ENCODE measurements at regions not wholly inside any gene's neighbourhood (a gene's known extent, or its start where the extent isn't known, plus 50 kb on each side); places are given as distances from the start of the nearest gene placed in this dataset.
"Not testable (repeated sequence)": the region's sequence is repeated elsewhere in the genome, so short reads cannot be mapped to it uniquely, and the experiment has no call there.

- no peak for DNase-seq
Measured at GRCh38 chr14:30445852-30446251, 113.1 kb upstream of the G2E3 start.

DNA sequence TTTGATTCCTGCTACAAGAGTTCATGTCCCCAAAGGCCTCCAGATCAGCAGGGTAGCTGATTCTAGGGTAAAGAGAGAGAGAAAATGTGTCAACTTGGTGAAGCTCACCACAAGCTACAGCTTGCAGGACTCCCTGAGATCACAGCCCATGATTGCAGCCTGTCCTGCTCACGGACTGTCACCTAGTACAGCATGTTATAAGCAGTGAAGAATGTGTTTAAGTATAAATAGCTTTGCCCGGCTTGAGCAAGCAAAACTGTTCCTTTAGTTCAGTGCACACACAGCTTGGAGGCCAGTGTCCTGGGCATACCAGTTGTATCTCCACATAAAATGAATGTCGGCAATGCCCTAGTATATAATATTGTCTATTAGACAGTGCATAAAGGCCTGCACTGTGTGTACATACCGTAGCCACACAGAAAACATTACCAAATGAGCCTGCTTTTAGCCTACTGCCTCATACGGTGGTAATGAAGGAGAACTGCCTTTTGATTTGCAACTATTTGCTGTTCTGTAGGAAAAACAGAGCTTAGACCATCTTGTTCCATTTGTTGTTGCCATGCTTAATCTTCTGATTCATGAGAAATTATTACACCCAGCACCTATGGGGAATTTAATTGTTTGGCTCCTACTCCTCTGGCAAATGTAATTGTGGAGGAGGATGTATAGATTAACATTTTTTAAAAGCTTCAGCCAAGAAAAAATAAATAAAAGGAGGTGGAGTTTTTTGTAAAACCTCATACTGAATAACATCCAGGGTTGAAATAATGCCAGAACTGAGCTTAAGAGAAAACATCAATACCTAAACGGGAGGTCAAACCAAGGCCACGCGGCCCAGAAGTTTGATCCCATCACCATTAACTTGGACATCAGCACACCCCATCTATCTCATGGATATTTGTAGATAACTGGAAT, 108.1 kb upstream of the G2E3 start:
- DNase-seq = no peak

DNA sequence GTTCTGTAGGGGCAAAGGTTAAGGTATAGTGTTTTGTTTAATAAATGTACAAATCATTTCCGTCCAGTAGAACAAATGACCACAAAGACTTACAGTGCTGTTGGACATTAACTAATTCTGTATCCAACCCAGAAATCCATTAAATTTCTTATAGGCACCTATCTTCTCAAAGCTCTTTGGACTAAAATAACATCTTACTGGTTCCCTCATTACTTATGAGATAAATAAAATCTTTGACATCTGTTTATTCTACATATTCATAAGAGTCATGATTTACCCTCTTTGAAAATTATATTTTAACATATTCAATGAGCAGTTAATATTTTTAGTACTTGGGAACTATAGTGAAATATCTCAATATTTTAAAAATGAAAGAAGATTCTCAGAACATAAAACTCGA, 102.7 kb upstream of the G2E3 start:
- no peak for DNase-seq

GRCh38 chr14:30462358-30462757, 96.6 kb upstream of the G2E3 start:
- DNase-seq = no peak

- DNase-seq = no peak
Measured at GRCh38 chr14:30464481-30464880, 94.5 kb upstream of the G2E3 start.

DNA sequence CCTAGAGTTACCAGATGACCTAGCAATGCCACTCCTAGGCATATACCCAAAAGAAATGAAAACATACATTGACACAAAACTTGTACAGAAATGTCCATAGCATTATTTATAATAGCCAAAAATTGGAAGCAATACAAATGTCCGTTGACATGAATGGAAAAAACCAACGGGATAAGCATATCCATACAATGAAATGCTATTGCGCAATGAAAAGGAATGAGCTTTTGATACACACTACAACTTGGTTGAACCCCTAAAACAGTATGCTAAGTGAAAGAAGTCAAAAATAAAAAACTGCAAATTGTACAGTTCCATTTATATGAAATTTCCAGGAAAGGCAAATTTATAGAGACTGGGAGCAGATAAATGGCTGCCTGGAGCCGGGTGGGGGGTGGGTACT, 90.6 kb upstream of the G2E3 start:
- no peak for DNase-seq

GRCh38 chr14:30471980-30472379, 87.0 kb upstream of the G2E3 start:
- no peak for DNase-seq

DNA sequence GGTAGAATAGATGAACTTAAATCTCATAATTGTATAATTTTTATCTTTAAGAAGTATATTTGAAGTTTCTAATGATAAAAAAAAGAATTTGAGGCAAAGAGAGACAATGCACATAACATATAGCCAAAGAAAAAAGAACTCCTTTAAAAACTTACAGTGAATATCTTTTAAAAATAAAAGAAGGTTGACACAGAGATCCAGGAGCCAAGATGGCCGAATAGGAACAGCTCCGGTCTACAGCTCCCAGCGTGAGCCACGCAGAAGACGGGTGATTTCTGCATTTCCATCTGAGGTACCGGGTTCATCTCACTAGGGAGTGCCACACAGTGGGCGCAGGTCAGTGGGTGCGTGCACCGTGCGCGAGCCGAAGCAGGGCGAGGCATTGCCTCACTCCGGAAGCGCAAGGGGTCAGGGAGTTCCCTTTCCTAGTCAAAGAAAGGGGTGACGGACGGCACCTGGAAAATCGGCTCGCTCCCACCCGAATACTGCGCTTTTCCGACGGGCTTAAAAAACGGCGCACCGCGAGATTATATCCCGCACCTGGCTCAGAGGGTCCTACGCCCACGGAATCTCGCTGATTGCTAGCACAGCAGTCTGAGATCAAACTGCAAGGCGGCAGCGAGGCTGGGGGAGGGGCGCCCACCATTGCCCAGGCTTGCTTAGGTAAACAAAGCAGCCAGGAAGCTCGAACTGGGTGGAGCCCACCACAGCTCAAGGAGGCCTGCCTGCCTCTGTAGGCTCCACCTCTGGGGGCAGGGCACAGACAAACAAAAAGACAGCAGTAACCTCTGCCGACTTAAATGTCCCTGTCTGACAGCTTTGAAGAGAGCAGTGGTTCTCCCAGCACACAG, 84.9 kb upstream of the G2E3 start:
- DNase-seq = not testable (repeated sequence)

DNA sequence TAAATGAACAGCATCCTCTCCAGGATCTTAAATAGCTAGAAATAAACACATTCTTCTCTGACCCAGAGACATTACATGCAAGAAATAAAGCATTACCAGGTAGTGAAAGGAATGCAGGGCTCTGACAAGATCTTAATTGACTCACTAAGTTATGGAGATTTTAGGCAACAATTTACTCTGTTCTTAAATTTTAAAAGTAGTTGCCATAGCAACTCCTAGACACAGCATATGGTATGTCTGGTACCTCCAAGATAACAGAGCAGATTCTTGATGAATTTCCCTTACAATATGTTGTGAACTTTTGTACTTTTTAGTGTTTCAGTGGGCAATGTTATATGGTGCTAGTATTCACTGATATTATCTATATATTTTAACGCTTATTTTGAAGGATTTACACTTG, 76.7 kb upstream of the G2E3 start:
- DNase-seq = no peak

- no peak for DNase-seq
Measured at GRCh38 chr14:30484201-30484600, 74.8 kb upstream of the G2E3 start.

DNA sequence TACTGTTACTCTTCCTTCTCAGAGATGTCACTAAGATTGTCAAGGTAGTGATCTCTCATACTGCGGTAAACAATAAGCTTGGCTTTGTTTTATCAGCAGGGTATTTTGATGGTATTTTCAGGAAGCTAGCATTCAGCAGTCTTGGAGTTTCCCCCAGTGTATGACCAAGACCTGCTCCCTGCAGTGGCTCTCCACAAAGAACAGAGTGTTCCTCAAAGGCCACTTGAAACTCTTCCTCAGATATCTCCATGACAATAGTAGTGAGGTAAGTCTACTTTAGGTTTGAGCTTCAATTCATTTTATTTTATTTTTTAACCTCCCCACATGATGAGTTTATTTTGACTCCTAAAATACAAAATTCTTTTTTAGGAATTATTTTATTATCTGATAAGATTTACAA, 74.0 kb upstream of the G2E3 start:
- no peak for DNase-seq

DNA sequence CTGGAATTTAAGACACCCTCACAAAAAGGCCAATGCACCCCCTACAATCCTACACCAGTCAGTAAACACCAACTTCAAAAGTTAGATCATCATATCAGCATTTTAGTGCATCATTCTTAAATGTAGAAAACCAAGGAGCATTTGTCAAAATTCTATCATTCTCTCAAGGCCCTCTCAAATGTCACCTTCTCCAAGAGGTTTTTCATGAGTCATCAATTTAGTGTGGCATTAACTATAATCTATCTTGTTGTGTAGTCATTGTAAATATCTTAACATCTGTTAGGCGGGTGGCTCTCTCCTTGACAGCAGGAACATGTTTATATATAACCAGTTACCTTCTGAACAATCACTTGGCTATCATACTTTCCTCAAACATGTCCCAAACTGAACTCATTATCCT, 62.1 kb upstream of the G2E3 start:
- no peak for DNase-seq

GRCh38 chr14:30499358-30499757, 59.6 kb upstream of the G2E3 start:
- DNase-seq = no peak

DNA sequence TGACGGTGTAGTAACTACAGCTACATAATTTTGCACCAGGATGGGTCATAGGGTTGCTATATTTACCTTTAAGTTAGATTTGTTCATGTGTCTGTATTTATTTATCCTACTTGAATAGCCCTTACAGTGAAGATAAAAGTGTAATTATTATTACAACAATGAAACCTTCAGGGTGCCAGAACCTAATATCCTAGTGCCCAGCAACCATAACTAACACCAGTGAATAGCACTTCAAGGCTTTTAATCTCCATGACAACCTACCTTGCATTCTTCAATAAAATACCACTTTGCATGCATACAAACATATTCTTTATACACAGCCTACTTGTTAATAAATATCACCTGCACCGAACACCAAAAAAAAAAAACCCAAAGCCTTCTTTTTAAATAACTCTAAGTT, 58.7 kb upstream of the G2E3 start:
- DNase-seq = no peak

DNA sequence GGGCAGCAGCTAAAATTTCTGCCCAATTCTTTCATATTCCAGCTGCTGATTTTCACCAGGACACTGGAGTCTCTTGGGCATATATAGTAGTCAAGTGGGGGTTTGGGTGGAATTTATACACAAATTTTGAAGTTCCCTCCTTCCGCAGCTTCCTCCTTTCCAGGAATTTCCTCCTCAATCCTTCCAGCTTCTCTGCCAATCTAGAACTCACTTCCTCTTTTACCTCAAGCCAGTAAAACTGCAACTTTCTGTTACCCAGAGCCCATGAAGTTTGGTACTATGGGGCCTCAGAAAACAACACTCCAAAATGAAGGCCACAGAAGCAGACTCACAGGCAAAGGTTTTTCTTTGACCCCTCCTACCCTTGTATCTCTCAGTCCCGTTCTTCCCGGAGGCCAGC, 51.7 kb upstream of the G2E3 start:
- no peak for DNase-seq
